ENCODE measurements at regions not wholly inside any gene's neighbourhood (a gene's known extent, or its start where the extent isn't known, plus 50 kb on each side); places are given as distances from the start of the nearest gene placed in this dataset.
"Not testable (repeated sequence)": the region's sequence is repeated elsewhere in the genome, so short reads cannot be mapped to it uniquely, and the experiment has no call there.

DNA sequence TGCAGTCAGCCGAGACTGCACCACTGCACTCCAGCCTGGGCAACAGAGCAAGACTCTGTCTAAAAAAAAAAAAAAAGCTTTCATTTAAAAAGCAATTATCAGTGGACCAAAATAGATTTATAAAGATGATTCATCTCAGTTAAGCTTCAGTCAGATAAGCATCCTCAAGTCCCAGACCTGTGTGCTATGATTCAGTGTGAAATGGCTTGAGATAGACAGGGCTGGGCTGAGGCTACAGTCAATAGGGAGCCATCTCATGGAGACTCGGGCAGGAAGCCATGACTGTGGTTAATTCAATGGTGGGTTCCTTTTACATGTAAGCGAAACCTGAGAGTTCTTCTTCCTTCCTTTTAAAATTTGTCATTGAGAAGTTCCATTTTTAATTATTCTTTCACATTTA, 276.0 kb downstream of the TFAP2A start:
- in situ Hi-C loops (cut with MboI; ENCODE audit: low sequenced_read_pairs), result no loop called here

- in situ Hi-C loops (cut with MboI; ENCODE audit: low sequenced_read_pairs), result no loop called here
These were observed 278.2 kb downstream of the TFAP2A start for GRCh38 chr6:10136636-10137035.

DNA sequence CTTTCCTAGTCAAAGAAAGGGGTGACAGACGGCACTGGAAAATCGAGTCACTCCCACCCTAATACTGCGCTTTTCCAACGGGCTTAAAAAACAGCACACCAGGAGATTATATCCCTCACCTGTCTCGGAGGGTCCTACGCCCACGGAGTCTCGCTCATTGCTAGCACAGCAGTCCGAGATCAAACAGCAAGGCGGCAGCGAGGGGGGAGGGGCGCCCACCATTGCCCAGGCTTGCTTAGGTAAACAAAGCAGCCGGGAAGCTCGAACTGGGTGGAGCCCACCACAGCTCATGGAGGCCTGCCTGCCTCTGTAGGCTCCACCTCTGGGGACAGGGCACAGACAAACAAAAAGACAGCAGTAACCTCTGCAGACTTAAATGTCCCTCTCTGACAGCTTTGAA, 280.7 kb downstream of the TFAP2A start:
- in situ Hi-C loops (cut with MboI; ENCODE audit: low sequenced_read_pairs), result not testable (repeated sequence)

DNA sequence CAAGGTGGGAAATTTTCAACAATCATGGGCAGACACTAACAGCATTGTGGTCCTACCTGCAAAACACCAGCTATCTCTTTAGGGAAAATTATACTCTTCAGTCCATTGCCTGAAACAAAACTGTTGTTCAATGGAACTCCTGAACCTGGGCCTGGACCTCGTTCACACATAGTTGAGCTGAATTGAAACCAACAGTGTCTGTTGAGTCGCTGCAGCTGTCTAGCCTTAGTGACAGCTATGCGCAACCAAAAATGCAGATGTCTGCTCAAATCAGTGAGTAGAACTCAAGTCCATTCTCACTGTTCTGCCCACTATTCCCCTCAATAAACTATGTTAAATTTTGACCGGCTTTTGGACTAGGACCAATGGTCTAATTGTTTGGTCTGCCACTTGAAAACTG, 286.2 kb downstream of the TFAP2A start:
- in situ Hi-C loops (cut with MboI; ENCODE audit: low sequenced_read_pairs), result no loop called here

- in situ Hi-C loops (cut with MboI; ENCODE audit: low sequenced_read_pairs), result no loop called here
These were observed 292.7 kb downstream of the TFAP2A start for GRCh38 chr6:10122164-10122563.

DNA sequence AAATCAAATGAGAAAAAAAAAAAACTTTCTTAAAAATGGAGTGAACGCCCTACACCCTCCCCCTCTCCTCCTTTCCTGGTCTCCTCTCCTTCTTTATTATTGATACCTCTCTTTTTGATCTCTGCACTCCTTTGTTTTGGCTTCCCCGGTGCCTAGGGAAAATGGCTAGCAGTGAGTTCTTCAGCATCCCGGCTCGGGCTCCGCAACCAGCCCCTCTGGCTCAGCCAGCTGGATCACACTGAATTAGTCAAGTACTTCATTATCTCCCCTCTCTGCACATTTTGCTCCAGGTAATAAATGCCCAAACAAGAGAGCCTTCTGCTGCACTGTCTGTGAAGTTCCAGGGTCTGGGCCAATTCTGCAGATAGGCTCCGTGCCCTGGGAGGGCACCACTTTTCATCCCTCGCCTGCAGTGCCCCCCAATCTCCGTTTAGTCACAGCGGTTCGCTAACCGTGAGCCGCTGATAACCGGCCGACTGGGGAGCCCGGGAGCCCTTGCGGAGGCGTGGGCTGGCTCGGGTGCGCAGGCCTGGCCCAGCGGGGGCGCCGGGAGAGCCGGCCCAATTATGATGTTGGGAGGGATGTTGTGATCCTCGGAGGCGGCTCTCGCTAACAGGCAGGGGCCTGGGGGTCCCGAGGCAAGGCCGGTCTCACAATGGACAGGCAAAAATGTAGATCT, 301.9 kb downstream of the TFAP2A start:
- in situ Hi-C loops (cut with MboI; ENCODE audit: low sequenced_read_pairs), result no loop called here

GRCh38 chr6:10111975-10112374, 302.9 kb downstream of the TFAP2A start:
- in situ Hi-C loops (cut with MboI; ENCODE audit: low sequenced_read_pairs), result no loop called here

DNA sequence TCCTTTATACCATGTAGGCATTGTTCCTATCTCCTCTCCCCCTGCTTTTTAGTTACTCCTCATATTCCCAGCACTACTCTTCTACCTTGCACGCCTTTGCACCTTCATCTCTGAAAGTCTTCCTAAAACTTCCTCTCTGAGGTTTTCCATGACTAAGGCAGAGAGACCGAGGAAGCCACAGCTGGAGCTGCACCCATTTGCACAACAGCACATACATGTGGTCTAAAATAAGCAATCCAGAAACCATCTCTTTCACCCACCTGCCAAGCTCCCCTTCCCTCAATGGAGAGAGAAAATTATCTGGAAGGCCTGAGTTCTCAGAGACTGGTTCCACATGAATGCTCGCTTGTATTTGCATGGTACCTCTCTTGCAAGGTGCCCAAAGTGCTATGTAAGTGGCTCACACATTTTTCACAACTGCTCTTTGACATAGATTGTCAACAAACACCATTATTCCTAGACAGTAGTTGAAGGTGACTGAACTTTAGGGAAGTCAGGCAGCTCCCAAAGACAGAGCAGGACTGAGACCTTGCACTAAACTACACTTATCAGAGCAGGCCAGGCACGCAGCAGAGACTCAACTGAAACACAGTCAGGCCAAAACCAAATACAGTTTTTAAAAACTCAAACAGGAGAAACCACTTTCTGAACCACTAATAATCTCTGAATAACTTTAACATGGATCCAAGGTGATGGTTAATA, 313.2 kb downstream of the TFAP2A start:
- in situ Hi-C loops (cut with MboI; ENCODE audit: low sequenced_read_pairs), result no loop called here

DNA sequence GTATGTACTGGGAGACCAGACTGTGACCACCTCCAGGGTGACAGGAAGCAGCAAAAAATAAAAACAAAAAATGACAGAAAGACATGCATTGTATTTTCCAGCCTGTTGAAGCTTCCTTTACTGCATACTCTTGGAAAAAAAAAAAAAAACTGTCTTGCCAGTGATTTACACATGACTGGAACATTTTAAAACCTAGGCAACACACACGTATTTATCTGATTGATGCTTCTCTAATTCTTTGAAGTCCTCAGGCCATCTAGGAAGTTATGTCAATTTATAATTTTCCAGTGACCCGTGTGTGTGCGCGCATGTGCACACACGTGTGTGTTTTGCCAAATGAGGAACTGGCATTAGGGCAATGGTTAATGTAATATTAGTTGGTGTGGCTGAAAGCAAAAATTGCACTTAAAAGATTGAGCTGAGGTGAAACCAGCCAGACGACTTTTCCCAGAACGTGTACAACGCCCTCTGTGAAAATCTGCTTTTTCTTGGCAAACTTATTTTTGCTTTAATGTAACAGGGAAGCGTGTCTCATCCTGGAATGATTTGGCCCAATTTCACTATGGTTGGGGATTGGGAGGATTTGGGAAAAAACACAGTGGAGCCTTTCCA, 315.2 kb downstream of the TFAP2A start:
- in situ Hi-C loops (cut with MboI; ENCODE audit: low sequenced_read_pairs), result no loop called here

GRCh38 chr6:10098756-10099528, 315.9 kb downstream of the TFAP2A start:
- in situ Hi-C loops (cut with MboI; ENCODE audit: low sequenced_read_pairs), result no loop called here

DNA sequence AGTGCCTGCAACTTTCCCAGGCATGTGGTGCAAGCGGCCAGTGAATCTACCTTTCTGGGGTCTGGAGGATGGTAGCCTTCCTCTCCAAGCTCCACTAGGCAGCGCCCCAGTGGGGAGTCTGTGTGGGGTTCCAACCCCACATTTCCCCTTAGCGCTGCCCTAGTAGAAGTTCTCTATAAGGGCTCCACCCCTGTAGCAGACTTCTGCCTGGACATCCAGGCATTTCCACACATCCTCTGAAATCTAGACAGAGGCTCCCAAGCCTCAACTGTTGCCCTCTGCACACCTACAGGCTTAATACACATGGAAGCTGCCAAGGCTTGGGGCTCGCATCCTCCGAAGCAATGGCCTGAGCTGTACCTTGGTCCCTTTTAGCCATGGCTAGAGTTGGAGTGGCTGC, 321.6 kb downstream of the TFAP2A start:
- in situ Hi-C loops (cut with MboI; ENCODE audit: low sequenced_read_pairs), result no loop called here

- in situ Hi-C loops (cut with MboI; ENCODE audit: low sequenced_read_pairs), result no loop called here
These were observed 330.5 kb downstream of the TFAP2A start for GRCh38 chr6:10084111-10084986.

- in situ Hi-C loops (cut with MboI; ENCODE audit: low sequenced_read_pairs), result no loop called here
These were observed 332.5 kb downstream of the TFAP2A start for GRCh38 chr6:10082385-10082784.

DNA sequence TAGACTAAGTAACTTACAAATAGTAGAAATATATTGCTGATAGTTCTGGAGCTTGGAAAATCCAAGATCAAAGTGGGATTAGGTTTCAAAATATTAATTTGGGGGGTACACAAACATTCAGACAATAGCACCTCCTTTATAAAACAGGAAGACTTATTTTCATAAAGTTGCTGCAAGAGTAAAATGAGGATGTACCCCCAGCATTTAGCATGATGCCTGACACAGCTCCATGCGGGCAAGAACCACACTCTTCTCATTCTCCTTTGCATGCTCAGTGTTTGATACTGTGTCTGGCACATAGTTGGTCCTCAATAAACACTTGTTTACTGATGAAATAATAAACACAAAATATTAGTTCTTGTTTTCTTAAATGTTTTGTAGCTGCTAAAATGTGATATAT, 332.9 kb downstream of the TFAP2A start:
- in situ Hi-C loops (cut with MboI; ENCODE audit: low sequenced_read_pairs), result no loop called here

- in situ Hi-C loops (cut with MboI; ENCODE audit: low sequenced_read_pairs), result no loop called here
These were observed 333.8 kb downstream of the TFAP2A start for GRCh38 chr6:10081075-10081474.

- in situ Hi-C loops (cut with MboI; ENCODE audit: low sequenced_read_pairs), result no loop called here
These were observed 334.3 kb downstream of the TFAP2A start for GRCh38 chr6:10080561-10080960.

- in situ Hi-C loops (cut with MboI; ENCODE audit: low sequenced_read_pairs), result no loop called here
These were observed 336.3 kb downstream of the TFAP2A start for GRCh38 chr6:10078581-10078980.

- in situ Hi-C loops (cut with MboI; ENCODE audit: low sequenced_read_pairs), result not testable (repeated sequence)
These were observed 340.1 kb downstream of the TFAP2A start for GRCh38 chr6:10074726-10075125.

DNA sequence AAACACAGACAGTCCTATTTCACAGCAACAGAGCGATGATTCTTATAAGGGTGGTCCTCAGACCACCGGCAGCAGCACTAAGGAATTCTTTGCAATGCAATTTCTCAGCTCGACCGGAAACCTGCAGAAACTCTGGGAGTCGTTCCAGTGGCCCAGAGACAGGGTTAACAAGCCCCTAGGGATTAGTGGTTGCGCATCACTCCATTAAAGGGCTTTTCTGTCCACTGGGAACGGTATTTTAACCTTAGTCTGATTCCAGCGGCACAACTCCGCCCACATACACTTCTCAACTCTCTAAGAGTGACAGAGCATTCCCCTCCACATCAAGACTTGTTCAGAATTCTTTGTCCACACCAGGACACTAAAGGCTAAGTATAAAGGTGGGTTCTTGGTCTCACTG, 341.5 kb downstream of the TFAP2A start:
- in situ Hi-C loops (cut with MboI; ENCODE audit: low sequenced_read_pairs), result no loop called here

DNA sequence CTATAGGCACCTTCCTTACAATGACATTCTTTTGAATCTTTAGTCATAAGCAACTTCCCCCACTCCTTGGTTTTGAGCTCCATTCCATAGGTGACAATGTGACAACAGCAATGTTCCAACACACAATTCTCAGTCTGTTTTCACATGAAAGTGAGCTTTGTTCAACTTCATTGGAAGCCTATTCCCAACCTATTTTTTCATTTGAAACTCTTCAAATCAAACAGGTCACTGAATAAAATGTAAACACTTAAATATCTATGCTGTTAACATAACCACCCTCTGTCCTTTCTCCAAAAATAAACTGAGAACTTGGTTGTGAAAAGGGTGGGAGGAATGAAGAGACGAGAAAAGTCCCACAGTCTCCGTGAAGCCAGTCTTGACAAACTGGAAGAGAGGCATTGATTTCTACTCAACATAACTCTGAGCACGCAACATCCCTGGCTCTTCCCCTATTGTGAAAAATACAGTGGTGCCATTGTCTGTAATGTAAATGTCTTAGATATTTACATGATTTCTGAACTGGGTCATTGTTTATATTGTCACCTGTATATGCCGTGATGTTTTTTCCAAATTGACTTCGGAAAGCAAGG, 343.1 kb downstream of the TFAP2A start:
- in situ Hi-C loops (cut with MboI; ENCODE audit: low sequenced_read_pairs), result no loop called here

Data from HL-60/S4 treated with phorbol 12-myristate 13-acetate at 8.2 ng/mL for 4 days and 3 days (cell line).